ENCODE measurements at regions not wholly inside any gene's neighbourhood (a gene's known extent, or its start where the extent isn't known, plus 50 kb on each side); places are given as distances from the start of the nearest gene placed in this dataset.

DNA sequence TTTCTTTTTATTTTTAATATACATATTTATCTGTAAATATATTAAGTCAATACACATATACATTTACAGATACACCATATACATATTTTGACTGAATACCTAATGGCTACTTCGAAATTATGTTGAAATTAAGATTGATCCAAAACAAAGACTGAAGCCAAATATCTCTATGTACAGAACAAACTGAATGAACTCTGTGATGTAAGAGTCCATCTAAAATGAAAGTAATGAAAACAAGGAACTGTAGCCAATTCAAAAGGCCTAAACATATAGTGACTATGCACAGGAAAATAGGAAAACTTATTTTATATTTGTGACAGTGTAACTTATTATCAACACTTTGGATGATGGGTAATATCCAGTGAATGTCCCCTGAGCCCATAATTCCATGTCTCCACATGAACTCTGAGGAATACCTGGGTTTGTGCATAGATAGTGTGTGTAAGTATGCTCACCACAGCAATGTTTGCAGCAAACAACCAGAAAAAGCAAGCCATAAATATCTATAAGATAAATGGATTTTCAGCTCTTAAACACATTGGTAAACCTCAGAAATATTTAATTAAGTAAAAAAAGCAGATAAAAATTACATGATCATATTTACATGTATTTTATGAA is 517.2 kb upstream of the CDH6 start:
- Histone ChIP-seq H3K4me1 (ENCODE audit: insufficient read depth, low read length) (no peaks in the 10 kb centered on the region), H3K36me3 (ENCODE audit: insufficient read depth, low read length) (no peaks in the 10 kb centered on the region), H3K9me3 (ENCODE audit: low read length) (peaks cover 5% of the 10 kb centered on the region)

DNA sequence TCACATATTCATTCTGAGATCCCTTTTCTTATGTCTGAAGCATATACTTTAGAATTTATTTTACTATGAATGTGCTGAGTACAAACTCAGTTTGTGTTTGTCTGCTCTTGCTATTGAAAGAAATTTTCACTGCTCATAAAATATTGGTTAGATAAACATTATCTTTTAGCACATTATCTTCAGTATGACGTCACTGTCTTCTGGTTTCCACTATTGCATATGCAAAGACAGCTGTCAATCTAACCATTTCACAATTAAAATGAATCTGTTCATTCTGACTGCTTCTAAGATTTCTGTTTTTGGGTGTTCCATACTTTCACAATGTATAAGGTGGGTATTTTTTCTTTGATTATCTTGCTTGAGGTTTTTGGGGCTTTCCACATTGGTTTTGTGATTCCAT is 526.2 kb upstream of the CDH6 start:
- no peaks in the 10 kb centered on the region for H3K9me3 ChIP-seq (ENCODE audit: low read length)
- H3K36me3 ChIP-seq (ENCODE audit: insufficient read depth, low read length): no peaks in the 10 kb centered on the region
- no peaks in the 10 kb centered on the region for H3K27me3 ChIP-seq (ENCODE audit: insufficient read depth, low read length)
- H3K4me1 ChIP-seq (ENCODE audit: insufficient read depth, low read length): peaks cover 3% of the 10 kb centered on the region
- H3K4me3 ChIP-seq (ENCODE audit: low read length): no peak overlapping the region
- no peak overlapping the region for H2AFZ ChIP-seq (ENCODE audit: low read depth, low read length)

More for the DNA sequence above, 517.2 kb upstream of the CDH6 start:
- H2AFZ ChIP-seq (ENCODE audit: low read depth, low read length): no peak overlapping the region
- H3K27me3 ChIP-seq (ENCODE audit: insufficient read depth, low read length): no peaks in the 10 kb centered on the region
- H3K4me3 ChIP-seq (ENCODE audit: low read length): no peak overlapping the region

DNA sequence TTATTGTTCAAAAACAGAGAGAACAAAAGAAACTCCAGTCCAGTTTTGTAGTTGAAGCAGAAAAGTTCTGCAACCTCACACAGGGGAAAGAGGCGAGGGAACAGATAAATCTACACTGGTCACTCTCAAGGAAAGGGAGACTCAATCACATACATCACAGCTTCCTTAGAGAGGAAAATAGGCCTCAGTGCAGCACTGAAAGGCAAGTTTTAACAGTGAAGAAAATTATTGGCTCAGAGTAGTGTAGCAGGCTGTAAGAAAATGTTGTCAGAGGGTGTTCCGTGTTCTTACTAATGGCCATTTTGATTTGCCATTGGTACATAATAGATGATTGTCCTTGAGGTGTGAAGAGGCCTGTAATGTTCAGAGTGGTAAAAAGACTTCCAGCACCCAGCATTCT is 530.0 kb upstream of the CDH6 start:
- H3K27me3 ChIP-seq (ENCODE audit: insufficient read depth, low read length): no peaks in the 10 kb centered on the region
- H3K4me1 ChIP-seq (ENCODE audit: insufficient read depth, low read length): peaks cover 3% of the 10 kb centered on the region
- no peaks in the 10 kb centered on the region for H3K9me3 ChIP-seq (ENCODE audit: low read length)
- peak overlapping the region; percentile 30 for H2AFZ ChIP-seq (ENCODE audit: low read depth, low read length)
- H3K4me3 ChIP-seq (ENCODE audit: low read length): no peak overlapping the region
- H3K36me3 ChIP-seq (ENCODE audit: insufficient read depth, low read length): no peaks in the 10 kb centered on the region

DNA sequence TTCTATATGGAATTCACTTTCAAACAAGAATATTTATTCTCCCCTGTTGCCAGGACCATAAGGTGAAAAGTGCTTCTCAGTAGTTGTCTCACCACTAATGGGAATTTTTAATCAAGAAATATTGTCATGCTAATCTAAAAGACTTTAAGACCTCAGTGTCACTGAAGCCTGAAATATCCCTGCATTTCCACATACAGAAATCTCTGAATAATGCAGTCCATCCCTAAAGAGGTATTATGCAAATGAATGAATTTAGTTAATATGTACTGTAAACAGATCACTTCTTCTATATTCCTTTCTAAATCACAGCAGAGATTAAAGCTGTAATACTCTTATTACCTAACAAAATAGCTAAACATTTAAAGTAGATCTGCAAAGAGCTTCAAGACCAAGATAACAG is 531.1 kb upstream of the CDH6 start:
- Histone ChIP-seq H2AFZ (ENCODE audit: low read depth, low read length) (no peak overlapping the region), H3K27me3 (ENCODE audit: insufficient read depth, low read length) (no peaks in the 10 kb centered on the region), H3K4me1 (ENCODE audit: insufficient read depth, low read length) (peaks cover 3% of the 10 kb centered on the region), H3K9me3 (ENCODE audit: low read length) (no peaks in the 10 kb centered on the region), H3K36me3 (ENCODE audit: insufficient read depth, low read length) (no peaks in the 10 kb centered on the region), H3K4me3 (ENCODE audit: low read length) (no peak overlapping the region)

DNA sequence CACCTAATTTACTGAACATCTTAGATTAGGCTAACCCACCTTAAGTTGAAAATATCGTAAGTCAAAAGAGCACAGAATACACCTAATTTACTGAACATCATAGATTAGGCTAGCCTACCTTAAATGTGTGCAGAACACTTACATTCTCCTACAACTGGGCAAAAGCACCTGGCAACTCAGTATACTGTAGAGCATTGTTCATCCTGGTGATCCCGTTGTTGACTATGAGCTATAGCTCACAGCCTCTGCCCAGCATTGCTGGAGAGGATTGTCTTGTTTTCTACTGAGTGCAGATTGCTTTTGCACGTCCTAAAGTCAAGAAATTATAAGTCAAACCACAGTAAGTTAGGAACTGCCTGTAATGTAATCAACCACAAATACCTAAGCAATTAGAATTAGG is 531.8 kb upstream of the CDH6 start:
- H3K36me3 ChIP-seq (ENCODE audit: insufficient read depth, low read length): no peaks in the 10 kb centered on the region
- no peak overlapping the region for H2AFZ ChIP-seq (ENCODE audit: low read depth, low read length)
- no peaks in the 10 kb centered on the region for H3K9me3 ChIP-seq (ENCODE audit: low read length)
- H3K27me3 ChIP-seq (ENCODE audit: insufficient read depth, low read length): no peaks in the 10 kb centered on the region
- peaks cover 3% of the 10 kb centered on the region for H3K4me1 ChIP-seq (ENCODE audit: insufficient read depth, low read length)
- no peak overlapping the region for H3K4me3 ChIP-seq (ENCODE audit: low read length)

DNA sequence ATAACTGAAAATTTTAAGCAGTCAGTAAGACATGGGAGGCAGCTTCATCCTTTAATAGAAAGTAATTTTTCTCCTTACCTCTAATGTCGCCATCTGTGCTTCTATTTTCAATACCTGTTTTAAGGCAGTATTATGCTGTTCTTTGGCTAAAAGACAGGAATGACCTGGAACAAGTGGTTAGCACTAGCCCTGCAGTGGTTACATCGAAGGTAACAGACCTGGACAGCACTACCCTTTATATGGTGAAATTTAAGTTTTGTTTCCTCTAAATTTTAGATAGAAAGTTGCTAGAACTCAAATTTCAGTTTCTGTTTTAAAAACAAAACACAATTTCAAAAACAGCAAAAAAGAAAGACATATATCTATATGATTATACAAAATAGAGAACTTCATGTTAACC is 534.1 kb upstream of the CDH6 start:
- H3K36me3 ChIP-seq (ENCODE audit: insufficient read depth, low read length): no peaks in the 10 kb centered on the region
- no peaks in the 10 kb centered on the region for H3K27me3 ChIP-seq (ENCODE audit: insufficient read depth, low read length)
- H3K9me3 ChIP-seq (ENCODE audit: low read length): no peaks in the 10 kb centered on the region
- no peak overlapping the region for H3K4me3 ChIP-seq (ENCODE audit: low read length)
- H2AFZ ChIP-seq (ENCODE audit: low read depth, low read length): no peak overlapping the region
- peaks cover 3% of the 10 kb centered on the region for H3K4me1 ChIP-seq (ENCODE audit: insufficient read depth, low read length)

DNA sequence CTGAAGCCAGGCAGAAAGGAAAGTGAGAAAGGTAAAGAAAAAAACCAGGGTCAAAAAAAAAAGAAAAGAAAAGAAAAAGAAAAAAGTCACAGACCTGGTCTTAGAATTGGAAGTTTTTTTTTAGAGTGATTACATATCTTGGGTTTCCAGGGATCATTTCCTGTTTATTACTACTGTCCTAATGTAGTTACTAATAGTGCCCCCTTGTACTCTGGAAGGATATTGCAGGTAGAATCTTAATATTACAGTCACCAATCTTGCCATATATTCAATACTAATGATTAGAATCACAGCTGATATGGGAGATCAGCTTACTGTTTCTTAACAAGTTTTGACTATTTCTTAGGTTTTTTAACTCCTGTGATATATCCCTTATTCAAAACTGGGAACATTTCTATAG is 543.2 kb upstream of the CDH6 start:
- no peaks in the 10 kb centered on the region for H3K4me1 ChIP-seq (ENCODE audit: insufficient read depth, low read length)
- no peak overlapping the region for H2AFZ ChIP-seq (ENCODE audit: low read depth, low read length)
- H3K4me3 ChIP-seq (ENCODE audit: low read length): no peak overlapping the region
- H3K9me3 ChIP-seq (ENCODE audit: low read length): no peaks in the 10 kb centered on the region
- H3K36me3 ChIP-seq (ENCODE audit: insufficient read depth, low read length): no peaks in the 10 kb centered on the region
- H3K27me3 ChIP-seq (ENCODE audit: insufficient read depth, low read length): no peaks in the 10 kb centered on the region

DNA sequence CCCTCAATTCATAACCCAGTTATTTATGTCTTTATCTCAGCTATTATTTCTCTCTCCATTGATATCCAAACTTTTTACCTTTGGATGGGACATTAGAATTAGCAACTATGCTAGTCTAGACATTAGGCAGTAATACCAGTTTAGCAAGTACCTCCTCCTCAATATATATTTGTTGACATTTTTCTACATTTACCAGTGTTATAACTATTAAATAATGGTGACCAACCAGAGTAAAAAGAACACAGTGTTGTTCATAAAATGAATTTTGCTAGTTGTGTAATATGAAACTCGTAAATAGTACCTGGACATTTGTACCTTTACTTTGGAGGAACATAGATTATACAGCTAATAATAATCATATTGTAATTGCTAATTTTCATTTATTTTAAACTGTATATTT is 554.6 kb upstream of the CDH6 start:
- H3K4me3 ChIP-seq (ENCODE audit: low read length): no peak overlapping the region
- no peaks in the 10 kb centered on the region for H3K4me1 ChIP-seq (ENCODE audit: insufficient read depth, low read length)
- H3K9me3 ChIP-seq (ENCODE audit: low read length): no peaks in the 10 kb centered on the region
- H3K27me3 ChIP-seq (ENCODE audit: insufficient read depth, low read length): no peaks in the 10 kb centered on the region
- H2AFZ ChIP-seq (ENCODE audit: low read depth, low read length): no peak overlapping the region
- no peaks in the 10 kb centered on the region for H3K36me3 ChIP-seq (ENCODE audit: insufficient read depth, low read length)

DNA sequence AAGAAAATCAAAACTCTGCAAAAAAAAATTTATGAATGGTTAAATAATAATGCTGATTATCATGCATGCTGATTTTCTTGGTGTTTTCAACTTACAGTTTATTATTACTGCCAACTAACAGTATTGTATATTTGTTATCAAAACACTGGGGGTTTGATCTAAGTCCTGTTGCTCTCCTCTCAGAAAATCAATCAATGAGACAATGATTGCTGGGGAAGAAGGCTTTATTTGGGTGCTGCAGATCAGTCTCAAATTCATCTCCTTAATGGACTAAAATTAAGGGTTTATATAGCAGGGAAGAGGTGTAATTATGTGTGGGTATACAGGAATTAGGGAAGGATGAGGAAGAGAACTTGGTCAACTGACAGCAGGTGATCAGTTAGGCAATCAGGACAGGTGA is 565.5 kb upstream of the CDH6 start:
- no peaks in the 10 kb centered on the region for H3K4me1 ChIP-seq (ENCODE audit: insufficient read depth, low read length)
- H3K27me3 ChIP-seq (ENCODE audit: insufficient read depth, low read length): no peaks in the 10 kb centered on the region
- H3K9me3 ChIP-seq (ENCODE audit: low read length): peaks cover 3% of the 10 kb centered on the region
- H2AFZ ChIP-seq (ENCODE audit: low read depth, low read length): no peak overlapping the region
- no peaks in the 10 kb centered on the region for H3K36me3 ChIP-seq (ENCODE audit: insufficient read depth, low read length)
- no peak overlapping the region for H3K4me3 ChIP-seq (ENCODE audit: low read length)

DNA sequence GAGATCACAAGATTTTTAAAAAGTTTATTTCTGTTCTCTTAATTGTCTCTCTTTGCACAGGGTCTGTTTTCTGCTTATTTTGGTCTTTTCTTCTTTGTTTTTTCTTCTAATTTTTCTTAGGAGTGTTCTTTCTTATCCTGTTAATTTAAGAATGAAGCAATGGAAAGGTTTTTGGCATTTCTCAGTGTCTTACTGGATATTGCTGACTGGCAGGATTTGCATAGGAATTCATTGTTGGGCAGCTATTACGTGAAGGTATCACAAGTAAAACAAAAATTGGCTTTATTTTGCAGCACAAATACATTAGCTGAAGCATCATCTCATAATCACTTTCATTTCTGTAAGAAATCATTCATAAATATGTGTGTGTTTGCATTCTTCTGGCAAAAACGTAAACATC is 566.9 kb upstream of the CDH6 start:
- no peak overlapping the region for H3K4me3 ChIP-seq (ENCODE audit: low read length)
- H2AFZ ChIP-seq (ENCODE audit: low read depth, low read length): no peak overlapping the region
- no peaks in the 10 kb centered on the region for H3K27me3 ChIP-seq (ENCODE audit: insufficient read depth, low read length)
- no peaks in the 10 kb centered on the region for H3K36me3 ChIP-seq (ENCODE audit: insufficient read depth, low read length)
- H3K9me3 ChIP-seq (ENCODE audit: low read length): peaks cover 3% of the 10 kb centered on the region
- H3K4me1 ChIP-seq (ENCODE audit: insufficient read depth, low read length): no peaks in the 10 kb centered on the region

DNA sequence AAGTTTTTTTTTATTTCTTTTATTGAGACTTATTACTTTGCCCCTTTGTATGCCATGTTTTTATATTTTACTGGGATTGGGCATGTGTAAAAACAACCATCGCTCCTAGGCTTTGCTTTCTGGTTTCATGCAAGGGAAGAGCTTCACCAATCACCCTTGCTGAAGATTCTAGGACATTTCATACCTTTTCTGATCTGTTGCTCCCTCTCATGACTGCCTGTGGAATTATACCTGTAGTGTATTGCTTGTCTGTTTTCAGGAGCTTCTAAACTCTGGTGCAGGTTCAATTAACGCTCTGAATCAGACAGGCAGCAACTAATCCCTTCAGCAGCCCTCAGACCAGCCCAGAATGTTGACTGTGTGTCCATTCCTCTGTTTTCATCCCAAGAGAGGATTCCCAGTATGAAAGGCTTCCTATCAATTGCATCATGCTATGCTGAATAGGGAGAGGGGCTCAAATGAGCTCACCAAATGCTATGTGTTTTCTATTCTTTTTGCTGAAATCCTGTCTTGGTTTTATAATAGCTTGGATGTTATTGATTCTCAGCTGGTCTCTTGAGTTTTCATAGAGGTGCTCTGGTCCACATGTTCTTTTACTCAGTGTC is 572.9 kb upstream of the CDH6 start:
- Histone ChIP-seq H3K36me3 (ENCODE audit: insufficient read depth, low read length) (no peaks in the 10 kb centered on the region), H3K27me3 (ENCODE audit: insufficient read depth, low read length) (no peaks in the 10 kb centered on the region), H3K4me1 (ENCODE audit: insufficient read depth, low read length) (no peaks in the 10 kb centered on the region), H3K9me3 (ENCODE audit: low read length) (no peaks in the 10 kb centered on the region), H3K4me3 (ENCODE audit: low read length) (no peak overlapping the region), H2AFZ (ENCODE audit: low read depth, low read length) (no peak overlapping the region)

DNA sequence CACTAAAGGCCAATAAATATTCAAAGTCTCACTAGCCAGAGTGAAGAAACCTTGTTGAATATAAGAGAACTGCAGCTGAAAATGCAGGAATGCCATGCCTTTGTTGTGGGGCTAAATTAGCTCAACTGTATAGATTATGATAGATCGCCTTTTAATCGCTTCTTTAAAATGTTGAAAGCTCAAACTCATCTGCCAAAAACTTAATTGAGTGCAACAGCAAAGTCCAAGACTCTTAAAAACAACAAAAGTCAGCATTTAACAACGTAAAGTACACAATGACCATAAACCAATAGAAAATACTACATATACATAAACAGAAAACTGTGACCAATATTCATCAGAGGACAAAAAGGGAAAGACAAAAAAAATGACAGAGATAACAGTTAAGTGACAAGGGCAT is 585.0 kb upstream of the CDH6 start:
- Histone ChIP-seq H3K9me3 (ENCODE audit: low read length) (no peaks in the 10 kb centered on the region), H3K4me1 (ENCODE audit: insufficient read depth, low read length) (no peaks in the 10 kb centered on the region), H3K27me3 (ENCODE audit: insufficient read depth, low read length) (no peaks in the 10 kb centered on the region), H2AFZ (ENCODE audit: low read depth, low read length) (no peak overlapping the region), H3K36me3 (ENCODE audit: insufficient read depth, low read length) (no peaks in the 10 kb centered on the region), H3K4me3 (ENCODE audit: low read length) (no peak overlapping the region)

DNA sequence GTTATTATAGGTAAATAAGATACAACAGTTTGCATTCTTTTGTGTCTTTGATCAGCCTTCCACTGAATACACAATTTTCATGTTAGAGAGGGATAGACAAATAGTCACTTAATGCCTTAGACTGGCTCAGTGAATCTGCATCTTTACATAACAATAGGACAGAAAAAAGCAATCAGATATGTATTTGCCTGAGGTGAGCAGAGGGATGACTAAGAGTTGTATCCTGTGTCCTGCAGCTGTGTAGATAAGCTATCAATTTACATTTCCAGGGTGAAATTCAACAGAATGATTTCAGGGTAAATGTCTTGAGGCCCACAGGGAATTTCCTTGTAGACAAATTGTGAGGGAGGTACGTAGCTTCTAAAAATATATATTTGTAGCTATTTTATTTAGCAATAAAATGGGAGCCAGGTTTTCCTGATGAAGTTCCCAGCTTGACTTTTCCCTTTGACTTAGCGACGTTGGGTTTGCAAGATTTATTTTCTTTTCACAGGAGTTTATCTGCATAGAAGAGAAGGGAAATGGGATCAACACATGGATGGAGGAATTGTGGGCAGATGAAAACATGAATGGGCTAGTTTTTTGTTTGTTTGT is 586.1 kb upstream of the CDH6 start:
- H3K27me3 ChIP-seq (ENCODE audit: insufficient read depth, low read length): no peaks in the 10 kb centered on the region
- H3K4me3 ChIP-seq (ENCODE audit: low read length): no peak overlapping the region
- no peaks in the 10 kb centered on the region for H3K36me3 ChIP-seq (ENCODE audit: insufficient read depth, low read length)
- H3K9me3 ChIP-seq (ENCODE audit: low read length): no peaks in the 10 kb centered on the region
- no peak overlapping the region for H2AFZ ChIP-seq (ENCODE audit: low read depth, low read length)
- no peaks in the 10 kb centered on the region for H3K4me1 ChIP-seq (ENCODE audit: insufficient read depth, low read length)

Measured in neuron (in vitro differentiated cells).